Superior temporal gyrus (tissue), 1 donor: ENCODE measurements at regions not wholly inside any gene's neighbourhood (a gene's known extent, or its start where the extent isn't known, plus 50 kb on each side); places are given as distances from the start of the nearest gene placed in this dataset.
A peak's percentile ranks its signal among the peaks of the same experiment; 100 is the strongest.
"Not testable (repeated sequence)": the region's sequence is repeated elsewhere in the genome, so short reads cannot be mapped to it uniquely, and the experiment has no call there.

Source experiments
- DNase-seq: peaks from one replicate; pipeline ENCODE4 v3.0.0-alpha.2; 2016; ENCODE audit errors: extremely low spot score

- no peak for DNase-seq
These were observed 107.0 kb upstream of the MTAP start for GRCh38 chr9:21695443-21695842.

DNA sequence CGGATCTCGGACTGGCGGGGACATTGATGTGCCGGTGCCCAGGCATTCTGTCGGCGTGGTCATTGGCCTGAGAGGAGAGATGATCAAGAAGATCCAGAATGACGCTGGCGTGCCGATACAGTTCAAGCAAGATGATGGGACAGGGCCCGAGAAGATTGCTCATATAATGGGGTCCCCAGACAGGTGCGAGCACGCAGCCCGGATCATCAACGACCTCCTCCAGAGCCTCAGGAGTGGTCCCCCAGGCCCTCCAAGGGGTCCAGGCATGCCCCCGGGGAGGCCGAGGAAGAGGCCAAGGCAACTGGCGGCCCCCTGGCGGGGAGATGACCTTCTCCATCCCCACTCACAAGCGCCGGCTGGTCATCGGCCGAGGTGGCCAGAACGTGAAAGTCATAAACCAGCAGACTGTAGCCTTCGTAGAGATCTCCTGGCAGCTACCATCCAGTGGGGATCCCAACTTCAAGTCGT is 106.5 kb upstream of the MTAP start:
- no peak for DNase-seq

DNA sequence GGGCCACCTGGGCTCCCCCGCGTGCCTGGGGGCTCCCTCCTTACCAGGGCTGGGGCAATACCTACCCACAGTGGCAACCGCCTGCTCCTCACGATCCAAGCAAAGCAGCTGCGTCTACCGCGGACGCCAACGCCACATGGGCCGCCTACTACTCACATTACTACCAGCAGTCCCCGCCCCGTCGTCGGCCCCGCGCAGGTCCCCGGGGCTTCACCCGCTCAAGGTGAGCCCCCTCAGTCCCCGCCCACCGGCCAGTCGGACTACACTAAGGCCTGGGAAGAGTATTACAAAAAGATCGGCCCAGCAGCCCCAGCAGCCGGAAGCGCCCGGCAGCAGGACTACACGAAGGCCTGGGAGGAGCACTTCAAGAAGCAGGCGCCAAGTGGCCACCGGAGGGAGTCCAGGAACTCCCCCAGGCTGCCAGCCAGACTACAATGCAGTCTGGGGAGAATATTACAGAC is 106.0 kb upstream of the MTAP start:
- DNase-seq = no peak

DNA sequence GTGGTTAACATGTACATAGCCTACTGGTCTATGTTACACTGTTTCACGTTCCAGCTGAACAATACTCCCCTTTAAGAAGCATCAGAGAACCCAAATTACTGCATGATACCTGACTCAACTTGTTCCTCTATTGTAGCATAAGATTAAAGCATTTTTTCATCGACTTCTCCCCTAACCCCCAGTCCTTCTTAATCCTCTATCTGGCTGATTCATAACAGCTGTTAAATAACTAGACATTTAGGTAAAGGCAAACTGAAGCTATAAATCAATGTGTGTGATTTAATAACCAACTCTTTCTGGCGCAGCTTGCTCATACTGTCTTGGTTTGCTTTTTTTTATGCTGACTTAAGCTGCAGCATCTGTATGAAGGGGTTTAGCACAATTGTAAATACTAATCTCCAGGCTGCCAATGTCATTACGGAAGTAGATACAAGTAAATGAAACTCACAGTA is 94.2 kb upstream of the MTAP start:
- no peak for DNase-seq

DNA sequence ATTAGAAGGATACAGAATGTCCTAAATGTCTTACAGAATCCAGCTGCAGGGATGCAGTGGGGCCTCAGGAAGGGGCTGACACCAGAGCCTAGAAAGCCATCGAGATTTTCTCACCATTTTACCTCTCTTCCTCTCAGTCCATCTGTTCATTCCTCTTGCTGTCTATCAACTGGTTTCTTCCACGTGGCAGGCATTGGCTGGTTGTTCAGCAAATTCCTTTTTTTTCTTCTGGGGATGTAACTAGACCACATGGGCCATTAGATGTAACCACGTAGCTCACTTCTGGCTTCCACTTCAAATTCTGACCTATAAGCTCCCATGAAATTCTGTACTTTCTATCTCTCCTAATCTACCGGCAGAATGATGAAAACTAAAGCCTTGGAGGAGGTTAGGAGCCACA is 93.6 kb upstream of the MTAP start:
- DNase-seq = no peak

- peak; percentile 75 for DNase-seq
These were observed 92.9 kb upstream of the MTAP start for GRCh38 chr9:21709464-21710058.

GRCh38 chr9:21710548-21711191 is 91.8 kb upstream of the MTAP start:
- DNase-seq = no peak

DNA sequence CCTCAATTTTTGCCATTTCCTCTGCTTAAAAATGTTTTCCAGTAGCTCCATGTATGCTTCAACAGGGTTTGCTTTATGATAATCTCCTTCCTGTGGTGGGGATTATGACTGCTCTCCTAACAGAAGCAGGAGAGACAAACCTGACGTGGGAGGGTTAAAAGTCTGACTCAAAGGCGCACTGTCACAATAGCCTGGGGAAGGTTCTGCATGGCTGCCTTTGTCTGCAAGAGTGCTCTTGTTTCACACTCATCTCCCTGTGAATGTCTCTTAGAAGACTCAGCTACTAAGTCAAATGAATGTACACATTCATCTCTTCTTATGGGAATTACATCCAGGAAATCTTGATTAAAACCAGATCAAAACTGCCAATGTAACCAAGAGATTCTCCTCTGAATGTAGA is 90.9 kb upstream of the MTAP start:
- DNase-seq = no peak

- DNase-seq = no peak
These were observed 87.0 kb upstream of the MTAP start for GRCh38 chr9:21715408-21715807.

- no peak for DNase-seq
These were observed 81.7 kb upstream of the MTAP start for GRCh38 chr9:21720758-21721157.

DNA sequence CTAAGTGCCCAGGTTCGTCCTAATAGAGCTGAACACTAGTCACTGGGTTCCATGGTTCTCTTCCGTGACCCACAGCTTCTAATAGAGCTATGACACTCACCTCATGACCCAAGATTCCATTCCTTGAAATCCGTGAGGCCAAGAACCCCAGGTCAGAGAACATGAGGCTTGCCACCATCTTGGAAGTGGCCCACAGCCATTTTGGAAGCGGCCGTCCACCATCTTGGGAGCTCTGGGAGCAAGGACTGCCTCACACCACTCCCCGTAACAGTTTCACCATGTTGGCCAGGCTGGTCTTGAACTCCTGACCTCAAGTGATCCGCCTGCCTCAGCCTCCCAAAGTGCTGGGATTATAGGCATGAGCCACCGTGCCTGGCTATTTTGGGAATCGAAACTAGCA is 75.0 kb upstream of the MTAP start:
- not testable (repeated sequence) for DNase-seq

DNA sequence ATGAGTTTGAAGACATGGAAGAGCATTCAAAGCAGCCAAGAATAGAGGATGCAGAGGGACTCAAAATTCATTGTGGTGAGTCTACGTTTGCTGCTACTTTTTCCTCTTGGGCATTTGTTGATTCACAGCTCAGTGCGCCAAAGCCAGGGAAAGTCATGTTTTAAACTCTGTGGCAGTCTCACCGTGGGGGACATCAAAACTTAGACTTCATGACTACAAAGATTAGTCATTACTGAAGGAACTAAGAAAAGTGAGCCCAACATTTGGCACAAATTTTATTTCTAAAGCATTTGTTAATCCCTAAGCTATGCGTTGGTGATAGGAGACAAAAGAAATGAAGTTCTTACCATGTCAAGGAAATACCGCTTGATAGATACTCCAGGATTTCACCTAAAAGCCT is 73.7 kb upstream of the MTAP start:
- DNase-seq = no peak

GRCh38 chr9:21729648-21730047 is 72.8 kb upstream of the MTAP start:
- no peak for DNase-seq

- DNase-seq = no peak
These were observed 71.5 kb upstream of the MTAP start for GRCh38 chr9:21730899-21731298.

- DNase-seq = no peak
These were observed 61.3 kb upstream of the MTAP start for GRCh38 chr9:21741151-21741550.

DNA sequence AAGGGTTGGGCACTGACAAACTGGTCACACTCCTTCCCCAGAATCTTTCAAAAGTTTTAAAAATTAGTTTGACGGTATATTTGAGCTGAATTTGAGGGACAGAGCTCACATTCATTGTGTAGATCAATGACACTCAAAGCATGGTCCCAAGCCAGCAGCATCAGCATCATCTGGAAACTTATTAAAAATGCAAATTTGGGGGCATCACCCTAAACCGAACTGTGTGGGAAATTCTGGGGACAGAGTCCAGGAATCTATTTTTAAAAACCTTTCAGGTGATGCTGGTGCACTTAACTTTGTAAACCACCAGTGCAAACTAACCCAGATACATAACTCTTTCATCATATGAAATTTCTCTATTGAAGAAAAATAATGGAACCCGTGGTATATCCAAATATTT is 58.1 kb upstream of the MTAP start:
- DNase-seq = no peak

GRCh38 chr9:21744841-21745240 is 57.6 kb upstream of the MTAP start:
- no peak for DNase-seq

DNA sequence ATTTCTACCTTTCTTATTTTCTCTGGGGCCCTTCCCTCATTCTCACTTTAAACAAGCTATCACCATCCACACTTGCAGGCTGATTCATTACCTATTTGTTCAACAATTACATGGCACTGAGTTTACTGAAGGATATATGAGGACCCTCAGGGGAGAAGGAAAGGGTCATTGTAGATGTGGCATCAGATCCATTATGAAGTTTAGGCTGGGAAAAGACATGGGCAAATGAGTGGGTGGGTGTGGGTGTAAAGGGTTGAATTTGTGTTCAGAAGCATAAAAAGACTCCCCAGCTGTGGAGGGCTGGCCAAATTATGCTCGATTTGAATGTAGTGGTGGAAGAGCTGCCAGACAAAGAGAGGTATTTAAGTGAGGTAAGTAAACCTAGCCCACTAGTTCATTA is 55.9 kb upstream of the MTAP start:
- DNase-seq = no peak

GRCh38 chr9:21747175-21747574 is 55.3 kb upstream of the MTAP start:
- no peak for DNase-seq

GRCh38 chr9:21750021-21750735 is 52.3 kb upstream of the MTAP start:
- DNase-seq = no peak

GRCh38 chr9:21751998-21752397 is 50.4 kb upstream of the MTAP start:
- no peak for DNase-seq
